ENCODE measurements at regions not wholly inside any gene's neighbourhood (a gene's known extent, or its start where the extent isn't known, plus 50 kb on each side); places are given as distances from the start of the nearest gene placed in this dataset.
"Not testable (repeated sequence)": the region's sequence is repeated elsewhere in the genome, so short reads cannot be mapped to it uniquely, and the experiment has no call there.

- DNase-seq, result no peak
Observed at GRCh38 chr16:86219655-86220445, 290.5 kb upstream of the FOXF1 start.

GRCh38 chr16:86220561-86220960 is 289.8 kb upstream of the FOXF1 start:
- no peak for DNase-seq

DNA sequence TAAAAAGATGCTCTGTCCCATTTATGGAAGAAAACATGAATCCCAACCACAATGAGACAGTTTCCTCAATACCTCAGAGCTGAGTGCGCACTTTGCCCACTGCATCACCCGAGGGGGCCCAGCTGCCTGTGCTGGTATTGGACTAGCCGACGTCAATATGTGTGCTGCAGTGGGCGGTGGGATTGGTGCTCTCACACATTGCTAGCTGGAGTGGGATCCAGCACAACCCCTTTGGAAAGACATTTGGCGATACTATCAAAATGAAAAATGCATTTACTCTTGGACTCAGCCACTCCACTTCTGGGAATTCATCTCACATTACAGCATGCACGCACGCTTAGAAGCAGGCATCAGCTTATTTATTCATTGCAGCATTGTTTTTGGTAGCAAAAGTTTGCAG is 289.2 kb upstream of the FOXF1 start:
- DNase-seq, result no peak

GRCh38 chr16:86222547-86222946 is 287.8 kb upstream of the FOXF1 start:
- DNase-seq, result no peak

DNA sequence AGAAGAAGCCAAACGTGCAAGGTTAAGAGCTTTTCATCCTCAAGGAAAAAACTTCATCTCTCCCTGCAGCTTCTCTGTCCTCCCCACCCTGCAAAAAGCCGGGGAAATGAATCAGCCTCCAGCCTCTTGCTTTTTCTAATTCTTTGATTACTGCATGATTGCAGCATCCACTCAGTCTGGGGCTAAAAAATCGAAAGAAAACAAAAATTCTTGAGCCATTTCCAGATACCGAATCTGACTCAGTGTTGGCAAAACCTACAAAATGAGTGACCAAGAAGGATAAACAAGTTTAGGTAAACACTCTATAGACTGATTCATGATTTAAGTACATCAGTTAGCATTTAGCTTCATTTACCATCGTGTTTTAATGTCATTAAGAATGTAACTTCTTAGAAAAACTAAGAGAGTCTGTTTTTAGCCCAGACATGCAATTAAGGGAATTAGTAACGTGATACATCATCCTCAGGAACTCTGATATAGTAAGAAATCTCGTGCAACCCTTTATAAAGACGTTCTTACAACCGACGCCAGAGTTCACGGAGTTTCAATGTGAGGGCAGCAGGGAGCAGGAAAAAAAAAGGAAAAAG is 287.3 kb upstream of the FOXF1 start:
- no peak for DNase-seq

- no peak for DNase-seq
Observed at GRCh38 chr16:86224126-86224525, 286.2 kb upstream of the FOXF1 start.

- no peak for DNase-seq
Observed at GRCh38 chr16:86224629-86225028, 285.7 kb upstream of the FOXF1 start.

- DNase-seq, result no peak
Observed at GRCh38 chr16:86225905-86226371, 284.4 kb upstream of the FOXF1 start.

DNA sequence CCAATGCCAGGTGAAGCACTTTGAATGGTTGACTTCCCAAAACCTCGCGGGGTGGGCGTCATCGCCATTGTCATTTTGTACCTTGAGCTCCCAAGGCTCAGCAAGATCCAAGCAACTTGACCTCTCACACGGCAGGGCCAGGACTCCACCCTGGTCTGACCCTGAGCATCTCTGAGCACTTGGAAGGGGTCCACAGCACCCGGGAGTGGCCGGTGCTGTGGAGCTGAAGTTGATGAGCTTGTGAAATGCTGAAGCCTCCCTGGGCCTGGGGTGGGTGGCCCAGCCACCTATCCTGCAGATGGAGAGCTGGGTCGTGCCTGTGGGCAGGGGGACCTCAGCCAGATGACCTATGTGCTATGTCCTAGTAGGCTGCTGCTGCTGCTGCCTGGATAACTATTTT is 283.3 kb upstream of the FOXF1 start:
- no peak for DNase-seq

- no peak for DNase-seq
Observed at GRCh38 chr16:86227801-86228200, 282.5 kb upstream of the FOXF1 start.

- no peak for DNase-seq
Observed at GRCh38 chr16:86228713-86229112, 281.6 kb upstream of the FOXF1 start.

DNA sequence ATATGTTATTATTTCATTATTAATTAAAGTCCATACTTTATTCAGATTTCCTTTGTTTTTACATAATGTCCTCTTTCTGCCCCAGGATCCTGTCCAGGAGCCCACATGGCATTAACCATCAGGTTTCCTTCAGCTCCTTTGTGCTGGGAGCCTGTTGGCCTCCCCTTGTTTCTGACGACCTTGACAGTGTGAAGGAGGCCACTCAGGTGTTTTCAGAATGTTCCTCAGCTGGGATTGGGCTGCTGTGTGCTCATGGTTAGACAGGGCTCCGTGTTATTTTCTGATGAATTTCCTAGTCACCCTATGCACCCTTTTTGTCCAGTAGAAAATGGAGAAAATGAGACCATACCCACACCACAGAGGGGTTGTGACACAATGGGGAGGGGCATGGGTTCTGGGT is 281.0 kb upstream of the FOXF1 start:
- no peak for DNase-seq

- no peak for DNase-seq
Observed at GRCh38 chr16:86229866-86230656, 280.3 kb upstream of the FOXF1 start.

DNA sequence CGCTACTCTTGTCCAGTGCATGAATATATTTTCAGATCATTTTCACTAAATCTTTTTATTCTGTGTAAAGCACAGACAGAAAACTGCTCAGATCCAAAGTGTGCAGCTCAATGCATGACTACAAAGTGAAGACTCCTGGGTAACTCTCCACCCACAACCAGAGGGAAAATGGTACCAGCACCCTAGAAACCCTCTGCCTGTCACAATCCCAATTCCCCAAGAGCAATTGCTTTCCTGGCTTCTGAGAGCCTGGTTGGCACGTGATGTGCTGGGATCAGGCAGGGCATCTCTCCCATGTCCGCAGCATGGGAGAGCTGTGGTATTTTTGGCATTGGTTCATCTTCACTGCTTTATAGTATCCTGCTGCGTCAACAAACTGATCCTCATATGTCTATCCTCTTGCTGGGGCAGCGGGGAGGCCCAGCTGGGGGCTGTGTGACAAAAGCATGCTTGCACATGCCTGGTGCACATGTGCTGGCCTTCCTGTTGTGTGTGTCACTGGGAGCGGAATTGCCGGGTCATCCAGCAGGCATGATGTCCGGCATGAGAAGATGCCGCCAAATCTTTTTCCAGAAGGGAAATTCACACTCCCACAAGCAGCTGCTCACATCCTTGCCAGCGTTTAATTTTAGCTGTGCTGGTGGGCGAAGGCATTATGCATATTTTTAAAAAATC is 278.9 kb upstream of the FOXF1 start:
- no peak for DNase-seq

DNA sequence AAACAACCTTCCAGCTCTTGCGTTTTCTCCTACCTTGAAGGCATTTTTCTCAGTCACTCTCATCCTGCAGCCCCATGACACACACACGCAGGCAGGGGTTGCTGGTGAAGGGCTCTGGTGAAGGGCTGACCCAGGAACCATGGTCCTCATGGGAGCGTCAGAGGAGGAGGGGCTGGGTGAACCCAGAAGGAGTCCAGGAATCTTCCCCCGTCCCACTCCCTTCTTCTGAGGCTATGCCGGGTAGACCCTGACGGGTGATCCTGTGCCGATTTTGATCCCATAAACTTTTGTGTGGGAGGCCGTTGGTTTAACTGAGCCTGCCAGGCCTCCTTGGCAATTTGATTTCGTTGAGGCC is 278.4 kb upstream of the FOXF1 start:
- DNase-seq, result no peak

DNA sequence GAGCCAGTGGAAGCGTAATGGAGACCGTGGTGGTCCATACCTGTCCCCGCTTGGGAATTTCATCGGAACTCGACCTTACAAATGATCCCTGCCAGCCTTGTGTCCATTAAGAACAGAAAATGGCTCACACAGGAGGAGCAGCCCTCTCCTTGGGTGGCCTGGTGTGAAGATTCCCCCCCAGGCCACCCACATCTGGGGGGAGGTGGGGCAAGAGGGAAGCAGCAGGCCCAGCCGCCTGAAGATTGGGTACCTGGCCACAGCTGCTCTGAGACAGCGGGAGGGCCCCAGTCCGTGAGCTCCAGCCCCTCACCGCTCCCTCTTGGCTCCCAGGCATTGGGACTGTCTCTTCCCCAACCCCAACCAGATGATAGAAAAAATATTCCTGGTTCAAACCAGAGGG is 277.8 kb upstream of the FOXF1 start:
- DNase-seq, result no peak

DNA sequence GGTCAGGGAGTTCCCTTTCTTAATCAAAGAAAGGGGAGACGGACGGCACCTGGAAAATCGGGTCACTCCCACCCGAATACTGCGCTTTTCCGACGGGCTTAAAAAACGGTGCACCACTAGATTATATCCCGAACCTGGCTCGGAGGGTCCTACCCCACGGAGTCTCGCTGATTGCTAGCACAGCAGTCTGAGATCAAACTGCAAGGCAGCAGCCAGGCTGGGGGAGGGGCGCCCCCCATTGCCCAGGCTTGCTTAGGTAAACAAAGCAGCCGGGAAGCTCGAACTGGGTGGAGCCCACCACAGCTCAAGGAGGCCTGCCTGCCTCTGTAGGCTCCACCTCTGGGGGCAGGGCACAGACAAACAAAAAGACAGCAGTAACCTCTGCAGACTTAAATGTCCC is 276.8 kb upstream of the FOXF1 start:
- not testable (repeated sequence) for DNase-seq

DNA sequence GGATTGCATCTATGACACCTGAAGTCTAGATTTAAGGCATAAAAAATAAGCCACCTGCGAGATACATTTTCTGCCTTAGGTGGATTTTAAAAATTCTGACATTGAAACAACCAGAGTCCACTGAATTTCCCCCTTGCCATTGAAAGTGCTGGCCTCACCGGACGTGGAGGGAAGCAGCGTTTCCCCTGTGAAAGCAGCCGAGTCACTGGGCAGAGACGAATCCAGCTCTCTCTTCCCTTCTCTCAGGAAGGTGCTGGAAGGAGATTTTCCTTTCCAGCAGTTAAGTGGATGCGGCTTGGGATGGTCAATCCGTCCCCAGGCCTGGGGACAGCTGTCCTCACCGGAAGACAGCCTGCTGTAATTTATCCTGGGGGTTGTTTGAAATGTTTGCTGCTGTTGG is 270.9 kb upstream of the FOXF1 start:
- DNase-seq, result no peak

DNA sequence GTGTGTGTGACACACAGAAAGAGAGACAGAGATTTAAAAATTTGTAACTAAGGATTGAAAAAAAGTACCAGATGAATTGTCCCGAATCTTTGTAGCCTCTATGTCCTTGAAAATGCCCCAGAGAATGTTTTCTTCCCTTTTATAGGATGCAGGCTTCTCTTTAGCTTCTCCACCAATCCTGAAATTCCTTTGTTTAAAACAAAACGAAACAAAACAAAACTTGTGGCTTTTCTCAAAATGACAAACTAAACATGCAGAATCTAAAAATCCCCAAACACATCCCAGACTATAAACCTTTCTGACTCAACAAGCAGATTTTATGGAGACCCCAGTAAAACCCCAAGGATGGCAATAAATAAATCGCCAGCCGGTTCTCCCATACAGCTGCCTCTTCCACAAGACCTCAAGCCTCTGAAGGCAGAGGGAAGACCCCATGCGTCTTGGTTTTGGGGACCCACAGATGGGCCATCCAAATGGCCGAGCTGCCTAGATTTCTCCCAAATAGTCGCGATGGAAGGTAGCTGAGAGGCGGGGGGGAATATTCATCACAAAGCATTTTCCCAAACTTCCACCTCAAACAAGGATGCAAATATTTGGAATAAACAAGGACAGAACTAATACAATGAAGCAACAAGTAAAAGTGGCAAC is 269.5 kb upstream of the FOXF1 start:
- DNase-seq, result no peak

DNA sequence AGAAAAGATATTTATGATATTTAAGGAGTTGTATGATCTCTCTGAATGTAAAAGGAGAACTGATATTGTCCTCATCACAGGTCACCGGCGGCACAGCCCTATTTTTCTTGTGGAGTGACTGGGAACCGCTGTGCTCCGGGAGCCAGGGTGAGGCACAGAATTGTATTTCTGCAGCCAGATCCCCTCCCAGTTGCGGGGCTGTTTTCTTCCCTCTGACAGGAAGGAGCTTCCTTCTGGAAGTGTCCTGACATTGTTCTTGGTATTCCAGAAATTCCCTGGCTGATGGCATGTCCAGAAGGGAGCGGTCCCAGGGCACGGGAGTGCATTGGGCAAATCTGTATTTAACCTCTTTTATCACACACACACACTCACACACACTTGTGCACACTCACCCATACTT is 268.6 kb upstream of the FOXF1 start:
- no peak for DNase-seq

GRCh38 chr16:86242244-86243122 is 267.8 kb upstream of the FOXF1 start:
- DNase-seq, result no peak

DNA sequence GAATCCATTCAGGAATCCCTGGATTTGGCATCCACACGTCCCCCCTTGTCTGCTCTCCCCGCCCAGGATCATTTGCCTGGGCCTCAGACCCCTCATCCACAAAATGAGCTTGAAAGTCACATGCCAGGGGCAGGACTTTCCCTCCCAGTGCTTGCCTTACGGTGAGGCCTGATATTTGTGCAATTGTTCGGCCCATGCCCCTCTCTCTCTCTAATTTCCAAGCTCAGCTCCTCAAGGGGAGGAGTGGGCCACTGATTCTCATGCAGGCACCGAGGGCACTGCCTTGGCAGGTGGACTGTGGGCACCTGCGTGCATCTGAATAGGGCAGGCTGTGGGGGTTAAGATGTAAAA is 267.2 kb upstream of the FOXF1 start:
- no peak for DNase-seq

All from CD4-positive, alpha-beta T cell treated with Interleukin-21 for 1 hour (primary cell).